ENCODE measurements at regions not wholly inside any gene's neighbourhood (a gene's known extent, or its start where the extent isn't known, plus 50 kb on each side); places are given as distances from the start of the nearest gene placed in this dataset.
A peak's percentile ranks its signal among the peaks of the same experiment; 100 is the strongest.

DNA sequence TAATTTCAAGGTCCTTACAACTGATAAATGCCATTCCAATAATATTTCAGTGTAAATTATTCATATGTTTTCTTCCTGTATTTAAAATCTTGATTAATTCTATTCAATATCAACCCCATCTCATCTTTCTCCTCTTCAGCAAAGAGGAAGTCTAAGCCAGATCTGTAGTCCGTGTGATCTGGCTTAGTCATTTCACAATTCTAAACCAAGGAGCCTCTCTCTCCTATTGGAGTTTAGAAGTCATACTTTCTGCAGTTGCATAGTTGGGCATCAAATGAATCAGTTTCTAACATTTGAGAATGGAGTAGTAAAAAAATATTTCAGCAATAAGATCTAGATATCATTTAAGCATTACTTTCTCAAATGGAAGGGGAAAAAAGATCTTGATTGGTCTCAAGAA lies 354.9 kb downstream of the JRKL start:
- Histone ChIP-seq H2BK15ac (ENCODE audit: low read depth, low read length) (no peak overlapping the region), H3K23ac (ENCODE audit: low read depth, low read length) (no peak overlapping the region), H3K4me3 (ENCODE audit: insufficient read depth, low read depth, low read length) (no peak overlapping the region), H2AK5ac (ENCODE audit: low read depth, low read length) (no peak overlapping the region), H2BK20ac (ENCODE audit: low read depth, low read length) (no peak overlapping the region), H4K91ac (ENCODE audit: insufficient read depth, low read depth, low read length) (no peak overlapping the region), H3K4me2 (ENCODE audit: low read depth, low read length) (no peak overlapping the region), H3K27me3 (ENCODE audit: control insufficient read depth, insufficient read depth, low read length) (no peaks in the 10 kb centered on the region), H3K79me1 (ENCODE audit: low read depth in 1 of 2, low read length in 2 of 2) (no peaks in the 10 kb centered on the region), H2AK9ac (replicated peaks; ENCODE audit: low read depth, low read length, poor library complexity) (no peak overlapping the region), H3K56ac (ENCODE audit: extremely low read depth, insufficient read depth, low read length) (no peak overlapping the region), H3K9ac (ENCODE audit: low read depth, low read length) (no peak overlapping the region), H3K9me1 (ENCODE audit: insufficient read depth, low read length) (peaks cover 2% of the 10 kb centered on the region; the same call in 1 of the 2 replicates), H3K4me1 (ENCODE audit: control insufficient read depth, insufficient read depth, low read length) (peaks cover 4% of the 10 kb centered on the region), H3K14ac (replicated peaks; ENCODE audit: low read depth, low read length) (no peak overlapping the region), H3K18ac (ENCODE audit: low read depth, low read length) (no peak overlapping the region), H4K5ac (ENCODE audit: low read depth, low read length) (no peak overlapping the region), H4K8ac (ENCODE audit: low read depth in 2 of 2, low read length in 2 of 2) (no peak overlapping the region), H2BK120ac (ENCODE audit: low read depth, low read length) (no peak overlapping the region), H3K36me3 (ENCODE audit: control insufficient read depth, insufficient read depth, low read length) (no peaks in the 10 kb centered on the region), H2AFZ (replicated peaks; ENCODE audit: low read length, poor library complexity) (no peak overlapping the region), H3K4ac (ENCODE audit: low read depth, low read length) (no peak overlapping the region), H2BK5ac (ENCODE audit: low read depth, low read length, poor library complexity, severe bottlenecking) (no peak overlapping the region), H3K27ac (ENCODE audit: insufficient read depth, low read length) (no peak overlapping the region), H4K20me1 (ENCODE audit: insufficient read depth, low read length) (no peaks in the 10 kb centered on the region), H3K9me3 (ENCODE audit: control insufficient read depth, insufficient read depth, low read length) (no peaks in the 10 kb centered on the region)
- peak; percentile 16 for DNase-seq
- dilution Hi-C loops (cut with HindIII; ENCODE audit: low sequenced_read_pairs, unreplicated experiment) (no loop called here), intact Hi-C loops (cut with micrococcal nuclease) (no loop called here), in situ Hi-C loops (cut with MboI; ENCODE audit: low sequenced_read_pairs) (no loop called here)
- CTCF ChIA-PET, result no interaction called here
- no peak for ATAC-seq (ENCODE audit: low read depth)
- TF ChIP-seq USF2 (IDR thresholded peaks at IDR 0.05; ENCODE audit: low read depth, low read length) (no peak), CEBPB (IDR thresholded peaks at IDR 0.05; ENCODE audit: low read depth, low read length) (no peak), MXI1 (IDR thresholded peaks at IDR 0.05; ENCODE audit: borderline replicate concordance, low read depth, low read length) (no peak), RAD21 (IDR thresholded peaks at IDR 0.05; ENCODE audit: low read length) (no peak), CHD1 (IDR thresholded peaks at IDR 0.05; ENCODE audit: low read depth, low read length) (no peak), FOS (IDR thresholded peaks at IDR 0.05; ENCODE audit: low read depth, low read length) (no peak)
- TF ChIP-seq, protein P1, sequence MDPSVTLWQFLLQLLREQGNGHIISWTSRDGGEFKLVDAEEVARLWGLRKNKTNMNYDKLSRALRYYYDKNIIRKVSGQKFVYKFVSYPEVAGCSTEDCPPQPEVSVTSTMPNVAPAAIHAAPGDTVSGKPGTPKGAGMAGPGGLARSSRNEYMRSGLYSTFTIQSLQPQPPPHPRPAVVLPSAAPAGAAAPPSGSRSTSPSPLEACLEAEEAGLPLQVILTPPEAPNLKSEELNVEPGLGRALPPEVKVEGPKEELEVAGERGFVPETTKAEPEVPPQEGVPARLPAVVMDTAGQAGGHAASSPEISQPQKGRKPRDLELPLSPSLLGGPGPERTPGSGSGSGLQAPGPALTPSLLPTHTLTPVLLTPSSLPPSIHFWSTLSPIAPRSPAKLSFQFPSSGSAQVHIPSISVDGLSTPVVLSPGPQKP (IDR thresholded peaks at IDR 0.05; ENCODE audit: borderline replicate concordance, low read depth, low read length), result no peak
- TF ChIP-seq, protein P2, sequence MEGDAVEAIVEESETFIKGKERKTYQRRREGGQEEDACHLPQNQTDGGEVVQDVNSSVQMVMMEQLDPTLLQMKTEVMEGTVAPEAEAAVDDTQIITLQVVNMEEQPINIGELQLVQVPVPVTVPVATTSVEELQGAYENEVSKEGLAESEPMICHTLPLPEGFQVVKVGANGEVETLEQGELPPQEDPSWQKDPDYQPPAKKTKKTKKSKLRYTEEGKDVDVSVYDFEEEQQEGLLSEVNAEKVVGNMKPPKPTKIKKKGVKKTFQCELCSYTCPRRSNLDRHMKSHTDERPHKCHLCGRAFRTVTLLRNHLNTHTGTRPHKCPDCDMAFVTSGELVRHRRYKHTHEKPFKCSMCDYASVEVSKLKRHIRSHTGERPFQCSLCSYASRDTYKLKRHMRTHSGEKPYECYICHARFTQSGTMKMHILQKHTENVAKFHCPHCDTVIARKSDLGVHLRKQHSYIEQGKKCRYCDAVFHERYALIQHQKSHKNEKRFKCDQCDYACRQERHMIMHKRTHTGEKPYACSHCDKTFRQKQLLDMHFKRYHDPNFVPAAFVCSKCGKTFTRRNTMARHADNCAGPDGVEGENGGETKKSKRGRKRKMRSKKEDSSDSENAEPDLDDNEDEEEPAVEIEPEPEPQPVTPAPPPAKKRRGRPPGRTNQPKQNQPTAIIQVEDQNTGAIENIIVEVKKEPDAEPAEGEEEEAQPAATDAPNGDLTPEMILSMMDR (conservative IDR thresholded peaks at IDR 0.05; ENCODE audit: low read depth, low read length), result no peak
- no CpG with 5 or more reads among the region's 1 CpG for WGBS, 2 experiments (ENCODE audit: extremely low coverage in 2 of 2, insufficient read length in 1 of 2)
- POLR2A ChIA-PET (ENCODE audit: unreplicated experiment), result no interaction called here
- no TSS peak for BruUV-seq (replicated peaks)

Measured in IMR-90 (cell line).